Stimulated activated CD4-positive, alpha-beta T cell treated with anti-CD3 and anti-CD28 coated beads, Interleukin-12 subunit alpha, Interleukin-12 subunit beta, amount 100 ng/mL, for 24 hours (primary cell): ENCODE measurements at regions not wholly inside any gene's neighbourhood (a gene's known extent, or its start where the extent isn't known, plus 50 kb on each side); places are given as distances from the start of the nearest gene placed in this dataset.

ENCODE experiments used
- DNase-seq, 2 experiments: peaks; one replicate each; pipeline ENCODE4 v3.0.0-alpha.2; 2020; ENCODE audit warnings: low read depth in 2 of 2

DNA sequence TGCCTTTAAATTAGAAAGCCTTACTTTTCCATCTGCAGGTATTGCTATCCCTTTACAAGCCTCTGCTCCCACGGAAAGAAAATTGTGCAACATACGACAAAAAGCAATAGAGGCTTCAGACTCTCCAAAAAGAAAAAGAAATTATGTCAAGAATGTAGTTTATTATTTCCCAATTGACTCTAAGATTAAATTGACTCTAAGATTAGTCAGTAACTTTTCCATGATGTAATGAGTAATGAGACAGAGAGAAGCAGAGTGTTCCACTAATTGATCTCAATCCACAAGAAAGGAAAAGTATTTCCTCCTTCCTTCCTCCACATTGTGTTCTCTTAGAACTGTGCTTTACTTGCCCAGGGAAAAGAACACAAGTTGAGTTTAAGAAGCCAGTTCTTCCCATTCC, 345.7 kb upstream of the HS3ST1 start:
- no peak for DNase-seq

GRCh38 chr4:11773798-11774197, 345.1 kb upstream of the HS3ST1 start:
- DNase-seq, result no peak

DNA sequence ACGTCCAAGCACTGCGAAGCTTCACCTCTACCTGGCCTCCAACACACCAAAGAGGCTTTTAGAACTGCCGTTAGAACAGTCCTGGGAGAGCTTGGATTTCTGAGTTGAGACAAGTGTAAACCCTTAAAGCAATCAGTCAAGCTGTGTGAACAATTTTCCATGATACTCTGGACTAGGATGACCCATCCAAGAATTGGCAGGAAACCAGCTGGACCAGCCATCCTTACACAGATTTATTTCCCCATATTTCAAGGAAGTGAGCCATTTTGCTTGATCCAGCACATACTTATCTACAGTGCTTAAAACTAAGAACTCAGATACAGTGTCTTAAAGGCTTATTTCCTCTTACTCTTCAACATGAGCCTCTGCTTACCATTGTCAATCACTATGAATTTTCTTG, 340.7 kb upstream of the HS3ST1 start:
- no peak for DNase-seq

DNA sequence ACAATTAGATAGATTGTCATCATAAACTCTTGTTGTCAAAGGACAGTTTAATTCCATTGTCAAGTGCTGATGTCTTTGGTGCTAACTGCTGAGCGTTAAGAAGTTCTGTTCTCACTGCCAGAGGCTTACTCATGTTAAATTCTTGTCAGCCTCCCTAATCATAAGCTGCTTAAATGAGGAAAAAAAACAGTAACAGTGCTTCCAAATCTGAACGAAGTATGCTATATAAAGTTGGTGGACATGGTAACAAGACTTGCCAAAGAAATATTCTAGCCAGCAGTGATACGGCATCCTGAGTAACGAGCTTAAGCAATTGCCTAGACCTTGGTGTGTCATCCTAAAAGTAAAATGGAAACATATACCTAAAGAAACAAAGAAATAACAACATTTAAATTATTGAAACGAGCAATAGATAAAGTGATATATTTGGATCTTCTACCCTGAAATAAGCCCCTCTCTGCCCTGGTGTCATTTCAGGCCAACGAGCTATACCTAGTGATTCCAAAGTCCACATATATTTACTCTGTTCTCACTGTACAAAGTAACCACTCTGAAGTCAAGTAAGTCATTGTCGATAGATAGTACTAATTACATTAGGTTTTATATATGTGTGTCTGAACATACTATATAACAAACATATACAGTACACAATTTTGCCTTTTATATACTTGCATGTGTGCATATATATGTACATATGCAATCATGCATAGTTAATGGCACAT, 339.7 kb upstream of the HS3ST1 start:
- no peak for DNase-seq

DNA sequence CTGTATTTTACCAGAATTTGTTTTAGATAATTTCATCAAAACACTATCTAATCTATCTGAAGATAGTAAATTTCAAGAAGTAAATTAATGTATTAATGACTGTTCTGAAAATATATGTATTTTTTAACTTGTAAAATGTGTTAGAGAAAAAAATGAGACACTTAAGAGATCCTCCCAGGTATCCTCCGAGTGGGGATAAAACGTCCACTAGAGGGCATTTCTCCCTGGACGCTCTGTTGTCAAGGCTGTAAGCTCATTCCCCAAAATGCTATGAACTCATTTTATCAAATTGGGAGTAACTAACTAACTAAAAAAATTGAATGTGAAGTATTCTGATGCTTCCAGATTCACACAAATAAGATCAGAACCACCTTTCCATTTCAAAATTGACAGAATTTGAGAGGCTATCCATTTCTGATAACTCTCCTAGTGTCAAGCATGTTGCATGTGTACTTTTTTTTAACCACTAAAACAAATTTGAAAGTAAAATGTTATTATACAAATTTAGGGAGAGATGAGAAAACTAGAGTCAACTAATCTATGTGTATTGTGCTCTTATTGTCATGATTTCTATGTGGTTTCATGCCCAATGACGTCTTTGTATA, 337.3 kb upstream of the HS3ST1 start:
- DNase-seq, result no peak

GRCh38 chr4:11748164-11748872, 319.6 kb upstream of the HS3ST1 start:
- DNase-seq, result no peak

DNA sequence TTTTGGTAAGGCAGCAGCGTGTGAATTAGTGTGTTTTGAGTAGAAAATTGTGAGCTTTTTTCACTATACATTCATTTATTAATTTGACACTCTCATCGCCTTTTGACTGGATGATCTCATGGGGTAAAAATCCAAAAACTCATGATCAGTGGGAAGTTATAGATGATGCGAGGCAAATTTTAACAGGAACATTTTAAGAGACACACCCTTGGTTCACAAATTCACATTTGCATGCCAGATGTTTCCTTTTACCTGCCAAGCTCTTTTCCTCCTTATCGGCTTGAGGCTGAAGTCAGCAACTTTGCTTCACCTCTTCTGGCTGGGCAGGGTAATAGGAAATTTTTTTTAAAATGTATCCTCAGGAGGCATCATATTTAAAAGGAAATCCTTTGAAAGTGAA, 318.0 kb upstream of the HS3ST1 start:
- no peak for DNase-seq

DNA sequence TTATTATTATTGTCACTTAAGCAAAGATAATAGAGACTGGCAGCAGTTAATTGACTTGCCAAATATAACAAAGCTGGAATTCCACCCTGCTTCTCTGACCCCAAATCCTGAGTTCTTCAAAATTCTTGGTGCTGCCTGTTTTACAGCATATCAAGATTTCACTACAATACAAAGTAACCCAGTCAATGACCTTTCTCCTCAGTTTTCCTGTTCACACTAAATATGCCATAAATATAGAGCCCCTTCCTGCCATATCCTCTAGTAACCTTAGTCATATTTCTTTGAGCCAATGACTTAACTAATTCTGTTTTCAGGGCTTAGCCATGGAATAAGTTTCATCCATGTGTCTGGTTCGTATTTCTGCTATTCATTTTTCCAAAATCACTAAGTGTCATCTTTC, 315.3 kb upstream of the HS3ST1 start:
- DNase-seq, result no peak

DNA sequence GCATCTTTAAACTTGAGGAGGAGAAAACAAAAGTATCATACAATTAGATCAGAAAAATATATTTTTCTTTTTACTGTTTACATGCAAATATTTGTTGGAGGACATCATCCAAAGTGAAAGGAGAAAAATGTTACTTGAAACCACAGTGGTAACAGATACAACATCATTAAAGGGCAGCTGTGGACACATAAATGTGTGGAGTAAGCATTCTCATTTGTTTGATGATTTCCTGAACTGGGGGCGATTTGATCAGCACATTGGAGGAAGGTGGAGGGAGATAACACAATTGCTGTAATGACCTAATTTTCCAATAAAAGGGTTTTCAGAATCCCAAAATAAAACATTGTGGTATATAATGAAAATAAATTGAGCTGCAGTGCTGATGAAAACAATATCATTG, 314.5 kb upstream of the HS3ST1 start:
- DNase-seq, result no peak

GRCh38 chr4:11741190-11741652, 312.5 kb upstream of the HS3ST1 start:
- DNase-seq, result no peak

DNA sequence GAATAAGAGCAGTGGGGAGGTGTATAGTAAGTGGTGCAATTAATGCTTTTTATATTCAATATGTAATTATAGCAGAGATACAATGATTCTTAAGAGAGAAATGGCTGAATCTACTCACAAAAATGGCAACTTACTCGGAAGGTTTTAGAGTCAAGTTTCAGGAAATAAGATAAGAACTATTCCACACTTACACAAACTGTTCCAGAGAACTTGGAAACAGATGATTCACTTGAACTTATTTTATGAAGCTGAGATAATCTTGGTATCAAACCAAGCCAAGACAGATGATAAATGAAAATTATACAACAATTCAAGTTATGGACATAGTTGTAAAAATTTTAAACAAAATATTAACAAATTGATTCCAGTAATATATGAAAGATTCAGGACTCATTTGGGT, 311.3 kb upstream of the HS3ST1 start:
- DNase-seq, result no peak

- DNase-seq, result no peak
These were observed 308.3 kb upstream of the HS3ST1 start for GRCh38 chr4:11736978-11737377.

DNA sequence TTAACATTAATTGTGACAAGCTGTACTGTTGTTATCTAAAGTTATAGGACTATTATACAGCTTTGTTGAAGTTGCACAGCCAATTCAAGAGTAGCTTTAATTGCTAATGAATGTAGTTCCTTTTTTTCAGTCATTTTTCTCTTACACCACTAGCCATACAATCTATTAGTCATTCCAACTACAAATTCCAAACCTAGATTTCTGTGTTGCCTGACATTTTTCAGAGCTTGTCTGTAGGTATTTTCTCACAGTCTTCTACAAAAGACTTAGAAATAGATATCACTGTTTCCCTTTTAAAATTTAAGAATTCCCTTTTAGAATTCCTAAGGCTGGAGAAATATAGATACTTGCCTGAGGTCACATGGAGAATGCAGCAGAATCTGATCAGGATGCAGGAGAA, 307.0 kb upstream of the HS3ST1 start:
- no peak for DNase-seq

- DNase-seq, result no peak
These were observed 303.5 kb upstream of the HS3ST1 start for GRCh38 chr4:11732155-11732554.

DNA sequence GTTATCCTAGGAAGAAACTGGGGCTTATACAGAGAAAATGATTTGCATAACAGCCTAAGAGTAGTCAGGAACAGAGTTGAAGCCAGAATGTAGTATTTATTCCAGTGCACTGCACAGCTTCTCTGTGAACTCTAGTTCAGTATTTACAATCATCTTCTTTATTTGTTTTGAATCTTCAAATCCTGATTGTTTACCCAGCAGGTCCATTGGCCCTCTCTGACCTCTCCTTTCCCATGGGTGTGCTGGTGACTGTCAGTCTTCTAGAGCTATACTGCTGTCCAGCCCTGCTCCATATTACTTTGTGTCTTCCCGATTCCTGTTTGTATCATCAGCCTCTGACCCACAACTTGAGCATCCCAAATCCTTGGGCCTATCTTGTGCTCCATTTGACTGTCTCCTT, 301.9 kb upstream of the HS3ST1 start:
- DNase-seq, result no peak

DNA sequence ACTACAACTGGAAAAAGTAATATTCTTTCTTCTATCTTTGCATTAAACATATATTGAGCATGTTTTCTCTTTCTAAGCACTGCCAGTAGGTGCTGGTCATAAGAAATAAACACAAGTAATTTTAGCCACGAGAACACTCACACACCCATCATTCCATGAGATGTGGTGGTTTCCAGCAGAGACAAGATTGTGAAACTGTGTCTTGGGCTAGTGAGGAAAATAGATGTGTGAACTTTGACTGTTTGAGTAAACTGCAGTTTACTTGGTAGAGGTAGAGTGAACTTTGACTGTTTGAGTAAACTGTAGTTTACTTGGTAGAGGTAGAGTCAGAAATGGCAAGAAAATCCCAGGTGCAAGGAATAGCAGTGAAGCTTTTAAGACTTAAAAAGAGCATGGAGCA, 300.9 kb upstream of the HS3ST1 start:
- no peak for DNase-seq

DNA sequence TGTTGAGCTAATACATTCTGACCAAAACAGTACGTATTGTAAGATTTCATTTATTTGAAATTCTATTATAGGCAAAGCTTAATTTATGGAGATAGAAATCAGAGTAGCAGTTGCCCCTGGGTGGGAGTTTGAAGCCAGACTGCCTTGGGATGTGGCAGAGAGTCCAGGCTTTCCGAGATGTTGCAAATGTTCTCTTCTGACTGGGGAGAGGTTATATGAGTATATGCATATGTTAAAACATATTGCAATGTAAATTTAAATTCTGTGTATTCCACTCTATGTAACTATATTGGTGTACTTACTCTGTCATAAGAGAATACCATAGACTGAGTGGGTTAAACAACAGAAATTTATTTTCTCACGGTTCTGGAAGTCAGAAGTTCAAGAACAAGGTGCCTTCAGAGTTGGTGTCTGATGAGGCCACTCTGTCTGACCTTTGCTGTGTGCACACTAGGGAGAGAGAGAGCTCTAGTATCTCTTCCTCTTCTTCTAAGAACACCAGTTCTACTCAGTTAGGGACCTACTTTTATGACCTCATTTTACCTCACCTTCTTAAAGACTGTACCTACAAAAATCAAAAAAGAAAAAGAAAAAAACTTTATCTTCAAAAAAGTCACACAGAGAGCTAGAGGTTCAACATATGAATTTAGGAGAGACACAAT, 299.3 kb upstream of the HS3ST1 start:
- DNase-seq, result no peak

DNA sequence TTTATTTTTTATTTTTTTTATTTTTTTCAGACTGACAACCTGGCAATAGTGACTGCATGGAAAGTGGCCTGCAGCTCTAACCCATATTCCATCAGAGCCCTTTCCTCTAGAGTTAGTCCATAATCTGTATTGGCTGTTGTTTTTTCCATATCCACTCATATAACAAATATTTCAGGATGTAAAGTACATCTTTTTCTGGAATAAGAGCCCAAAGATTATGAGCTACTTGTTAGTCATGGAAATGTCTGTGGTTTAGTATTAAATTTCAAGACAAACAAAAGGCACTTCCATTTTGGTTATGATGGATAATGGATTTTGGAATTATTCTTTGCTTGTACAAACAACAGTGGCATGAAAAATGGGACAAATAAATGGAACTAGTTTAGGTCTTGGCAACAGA, 296.0 kb upstream of the HS3ST1 start:
- DNase-seq, result no peak

- DNase-seq, result no peak
These were observed 293.5 kb upstream of the HS3ST1 start for GRCh38 chr4:11722223-11722622.

DNA sequence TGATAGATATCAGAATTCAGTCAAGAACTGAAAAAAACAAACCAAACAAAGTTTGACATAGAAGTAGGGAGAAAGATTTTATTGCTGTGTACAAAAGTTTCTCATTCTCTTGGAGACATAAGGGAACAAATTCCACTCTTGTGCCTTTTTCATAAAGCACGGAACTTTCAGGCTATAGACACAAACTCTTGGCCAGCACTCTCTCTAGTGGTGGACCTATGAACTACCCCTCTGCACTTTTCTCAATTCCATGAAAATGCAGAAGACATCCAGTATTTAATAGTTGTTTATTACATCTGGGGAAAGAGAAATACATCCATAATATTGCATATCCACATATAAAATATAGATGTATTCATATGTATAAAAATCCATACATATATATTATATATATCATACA, 291.6 kb upstream of the HS3ST1 start:
- no peak for DNase-seq

DNA sequence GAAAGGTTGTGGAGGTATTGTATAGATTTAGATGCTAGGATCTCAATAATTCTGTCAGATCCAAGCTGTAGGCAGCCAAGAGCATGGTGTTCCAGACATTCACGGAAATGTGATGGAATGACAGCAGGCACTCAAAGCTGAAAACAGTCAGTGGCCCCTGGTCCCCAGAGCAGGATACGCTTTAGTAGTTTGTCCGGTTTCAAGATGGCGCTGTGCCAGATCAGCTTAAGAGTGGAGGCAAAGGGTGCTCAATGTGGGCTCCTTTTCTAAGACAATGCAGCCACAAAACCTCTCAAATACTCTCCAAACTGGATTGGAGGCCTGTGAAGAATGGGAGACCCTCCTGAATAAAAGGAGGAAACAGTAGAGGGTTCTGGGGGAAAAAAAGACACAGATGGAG, 291.2 kb upstream of the HS3ST1 start:
- no peak for DNase-seq

DNA sequence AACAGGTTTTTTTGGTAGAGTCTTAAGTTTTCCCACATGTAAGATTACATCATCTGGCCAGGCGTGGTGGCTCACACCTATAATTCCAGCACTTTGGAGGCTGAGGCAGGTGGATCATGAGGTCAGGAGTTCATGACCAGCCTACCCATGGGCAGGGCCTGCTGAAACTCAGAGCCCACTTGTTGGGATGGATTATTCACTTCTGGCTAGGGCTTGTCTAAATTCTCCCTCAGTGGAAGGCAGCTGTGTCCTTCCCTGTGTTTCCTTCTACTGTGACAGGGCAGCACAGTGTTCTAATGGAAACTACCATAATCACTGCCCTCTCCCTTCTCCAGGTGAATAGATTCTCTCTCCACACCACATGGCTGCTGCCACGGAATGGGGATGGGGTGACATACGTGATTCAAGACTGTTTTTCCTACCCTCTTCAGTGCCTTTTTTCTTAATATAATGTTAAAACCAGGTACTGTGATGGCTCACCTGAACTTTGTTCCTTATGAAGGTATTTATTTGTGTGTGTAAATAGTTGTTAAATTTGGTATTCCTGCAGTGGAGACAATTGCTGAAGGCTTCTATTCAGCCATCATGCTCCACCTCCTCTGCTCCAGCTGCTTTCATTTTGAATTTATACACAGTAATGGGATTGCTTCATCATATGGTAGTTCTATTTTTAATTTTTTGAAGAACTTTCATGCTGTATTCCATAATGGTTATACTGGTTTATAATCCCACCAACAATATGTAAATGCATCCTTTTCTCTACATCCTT, 287.2 kb upstream of the HS3ST1 start:
- no peak for DNase-seq
